GM23248 (cell line): ENCODE measurements at regions not wholly inside any gene's neighbourhood (a gene's known extent, or its start where the extent isn't known, plus 50 kb on each side); places are given as distances from the start of the nearest gene placed in this dataset.

Source experiments
- EZH2 ChIP-seq: fragments of 200-600 bp; sonication (generic); IDR thresholded peaks from 2 replicates; pipeline ENCODE4 v1.6.1; 2018; ENCODE audit warnings: antibody characterized with exemption, mild to moderate bottlenecking; ENCODE audit not compliant: insufficient read depth, poor library complexity, severe bottlenecking
- EZH2phosphoT487 ChIP-seq: fragments of 200-600 bp; sonication (generic); IDR thresholded peaks from 2 replicates; pipeline ENCODE4 v1.6.1; 2018; ENCODE audit warnings: antibody characterized with exemption, moderate library complexity, mild to moderate bottlenecking, low read depth; ENCODE audit not compliant: insufficient read depth

DNA sequence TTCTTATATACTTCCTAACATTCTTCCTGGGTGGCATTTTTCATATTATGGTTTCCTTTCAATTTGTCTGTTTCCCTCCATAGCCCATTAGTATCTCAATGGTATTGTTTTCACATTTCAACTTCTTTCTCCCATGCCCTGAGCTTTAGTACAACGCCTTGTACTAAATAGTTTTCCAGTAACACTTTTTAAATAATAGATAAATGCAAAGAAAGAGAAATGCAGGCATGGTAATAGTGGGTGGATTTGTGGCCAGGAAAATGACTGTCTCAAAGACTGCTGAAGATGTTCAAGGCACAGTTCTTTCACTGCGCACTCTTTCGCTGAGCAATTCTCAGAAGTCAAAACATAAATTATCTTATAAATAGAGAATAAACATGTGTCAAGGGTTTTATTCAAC, 145.1 kb downstream of the LCA5 start:
- TF ChIP-seq EZH2 = no peak
- no peak for TF ChIP-seq EZH2phosphoT487
